GM10266 (cell line): ENCODE measurements at regions not wholly inside any gene's neighbourhood (a gene's known extent, or its start where the extent isn't known, plus 50 kb on each side); places are given as distances from the start of the nearest gene placed in this dataset.

ENCODE experiments used
- DNase-seq: peaks from one replicate; pipeline ENCODE4 v3.0.0; 2012; ENCODE audit errors: extremely low spot score
- TF ChIP-seq, protein P1 (sequence below): IDR thresholded peaks from 2 replicates; pipeline ENCODE4 v1.5.1; 2012; ENCODE audit warnings: mild to moderate bottlenecking, low read depth; ENCODE audit not compliant: control insufficient read depth, insufficient read depth; ENCODE audit errors: missing control alignments

DNA sequence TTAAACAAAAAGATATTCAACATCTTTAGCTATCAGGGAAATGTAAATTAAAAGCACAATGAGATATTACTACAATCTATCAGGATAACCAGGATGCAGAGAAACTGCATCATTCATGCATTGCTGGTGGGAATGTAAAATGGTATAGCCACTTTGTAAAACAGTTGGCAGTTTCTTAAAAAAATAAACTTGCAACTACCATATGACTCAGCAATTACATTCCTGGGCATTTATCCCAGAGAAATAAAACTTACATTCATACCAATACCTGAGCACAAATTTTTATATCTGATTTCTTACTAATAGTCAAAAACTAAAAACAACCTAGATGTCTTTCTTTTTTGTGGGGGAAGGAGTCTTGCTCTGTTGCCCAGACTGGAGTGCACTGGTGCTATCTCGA, 190.3 kb upstream of the TAB2 start:
- DNase-seq = no peak

DNA sequence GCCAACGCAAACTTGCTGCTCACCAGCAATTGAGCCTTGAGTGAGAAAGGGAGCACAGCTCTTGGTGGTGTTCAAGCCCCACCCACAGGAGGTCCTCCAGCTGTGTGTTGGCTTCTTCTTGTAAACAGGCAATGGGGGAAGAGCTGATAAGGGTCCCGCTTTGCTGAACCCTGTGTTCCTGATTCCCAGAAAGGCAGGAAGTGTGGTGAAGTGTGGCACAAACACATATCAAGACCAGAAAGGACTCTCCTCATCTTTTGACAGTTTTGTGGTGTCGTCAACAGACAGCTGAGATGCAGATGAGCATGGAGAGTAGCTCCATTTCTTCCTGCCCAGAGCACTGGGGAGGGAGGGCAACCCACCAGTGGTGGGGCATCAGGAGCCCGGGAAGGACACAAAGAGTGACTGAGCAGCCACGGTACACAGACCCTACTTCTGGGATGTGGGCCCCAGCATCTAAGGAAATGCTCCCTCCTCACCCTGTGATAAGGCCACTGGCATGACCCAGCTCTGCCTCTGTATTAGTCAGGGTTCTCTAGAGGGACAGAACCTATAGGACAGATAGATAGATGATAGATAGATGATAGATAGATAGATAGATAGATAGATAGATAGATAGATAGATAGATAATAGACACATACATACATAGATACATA, 188.9 kb upstream of the TAB2 start:
- no peak for DNase-seq

More for the DNA sequence above, 190.3 kb upstream of the TAB2 start:
- TF ChIP-seq, protein P1, sequence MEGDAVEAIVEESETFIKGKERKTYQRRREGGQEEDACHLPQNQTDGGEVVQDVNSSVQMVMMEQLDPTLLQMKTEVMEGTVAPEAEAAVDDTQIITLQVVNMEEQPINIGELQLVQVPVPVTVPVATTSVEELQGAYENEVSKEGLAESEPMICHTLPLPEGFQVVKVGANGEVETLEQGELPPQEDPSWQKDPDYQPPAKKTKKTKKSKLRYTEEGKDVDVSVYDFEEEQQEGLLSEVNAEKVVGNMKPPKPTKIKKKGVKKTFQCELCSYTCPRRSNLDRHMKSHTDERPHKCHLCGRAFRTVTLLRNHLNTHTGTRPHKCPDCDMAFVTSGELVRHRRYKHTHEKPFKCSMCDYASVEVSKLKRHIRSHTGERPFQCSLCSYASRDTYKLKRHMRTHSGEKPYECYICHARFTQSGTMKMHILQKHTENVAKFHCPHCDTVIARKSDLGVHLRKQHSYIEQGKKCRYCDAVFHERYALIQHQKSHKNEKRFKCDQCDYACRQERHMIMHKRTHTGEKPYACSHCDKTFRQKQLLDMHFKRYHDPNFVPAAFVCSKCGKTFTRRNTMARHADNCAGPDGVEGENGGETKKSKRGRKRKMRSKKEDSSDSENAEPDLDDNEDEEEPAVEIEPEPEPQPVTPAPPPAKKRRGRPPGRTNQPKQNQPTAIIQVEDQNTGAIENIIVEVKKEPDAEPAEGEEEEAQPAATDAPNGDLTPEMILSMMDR = no peak

DNA sequence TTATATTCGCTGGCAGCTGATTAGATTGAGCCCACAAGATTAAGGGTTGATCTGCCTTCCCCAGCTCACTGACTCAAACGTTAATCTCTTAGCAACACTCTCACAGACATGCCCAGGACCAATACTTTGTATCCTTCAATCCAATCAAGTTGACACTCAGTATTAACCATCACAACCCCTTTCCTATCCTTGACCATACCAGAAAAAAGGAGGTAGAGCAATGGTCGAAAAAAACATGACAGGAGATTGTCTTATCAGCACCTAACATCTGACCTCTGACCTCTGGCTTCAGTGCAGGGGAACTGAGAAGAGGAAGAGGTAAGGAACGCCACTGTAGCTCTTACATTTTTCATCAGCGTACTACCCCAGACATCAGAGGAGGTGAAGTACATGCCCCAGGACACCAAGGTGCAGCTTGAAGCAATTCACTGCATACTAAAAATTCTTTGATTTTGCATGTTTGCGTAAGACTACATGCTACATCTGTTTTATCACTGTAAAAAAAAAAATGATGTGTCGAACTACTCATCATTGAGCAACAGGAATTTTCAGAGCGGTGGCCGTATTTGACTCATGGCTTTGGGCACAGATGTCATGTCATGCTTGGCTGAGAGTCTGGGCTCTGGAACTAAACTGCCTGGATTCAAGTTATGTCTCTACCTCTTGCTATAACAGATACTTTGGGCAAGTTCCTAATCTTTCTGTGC, 188.0 kb upstream of the TAB2 start:
- TF ChIP-seq, protein P1 = no peak
- DNase-seq = no peak

More for the DNA sequence above, 188.9 kb upstream of the TAB2 start:
- TF ChIP-seq, protein P1 = no peak

DNA sequence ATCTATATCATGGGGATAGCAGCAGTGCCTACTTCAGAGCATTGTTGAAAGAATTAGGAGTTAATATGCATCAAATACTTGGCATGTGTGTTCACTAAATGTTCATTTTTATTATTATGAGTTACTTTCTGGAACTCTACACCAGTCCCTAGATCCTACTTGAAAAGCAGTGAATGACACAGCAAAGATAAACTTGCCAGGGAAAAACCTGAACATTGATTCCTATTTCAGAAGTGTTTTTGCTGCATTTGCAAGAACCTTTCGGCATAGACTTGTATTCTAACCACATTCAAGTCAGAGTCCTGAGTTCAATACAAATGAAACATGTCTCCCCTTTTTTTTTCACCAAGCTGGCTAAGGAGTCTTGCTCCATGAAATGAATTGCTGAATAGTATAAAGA, 187.4 kb upstream of the TAB2 start:
- TF ChIP-seq, protein P1 = no peak
- no peak for DNase-seq

DNA sequence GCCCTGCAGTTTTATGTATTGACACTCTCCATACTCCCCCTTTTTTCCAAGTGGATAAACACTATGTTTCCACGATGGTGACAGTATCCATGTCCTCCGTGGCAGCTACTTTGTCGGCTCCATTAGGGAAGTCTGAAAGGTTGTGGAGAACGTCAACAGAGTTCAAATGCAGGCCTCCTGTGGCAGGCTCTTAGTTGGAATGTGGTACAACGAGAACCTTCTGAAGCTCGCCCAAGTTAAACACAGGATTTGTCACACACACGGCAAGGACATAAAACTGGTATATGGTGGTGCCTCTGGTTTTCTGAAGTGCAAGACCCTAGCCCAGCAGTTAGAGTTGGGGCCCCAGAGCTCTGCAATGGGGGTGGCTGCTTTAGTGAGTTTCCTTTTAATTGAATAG, 187.0 kb upstream of the TAB2 start:
- DNase-seq = no peak
- TF ChIP-seq, protein P1 = no peak

DNA sequence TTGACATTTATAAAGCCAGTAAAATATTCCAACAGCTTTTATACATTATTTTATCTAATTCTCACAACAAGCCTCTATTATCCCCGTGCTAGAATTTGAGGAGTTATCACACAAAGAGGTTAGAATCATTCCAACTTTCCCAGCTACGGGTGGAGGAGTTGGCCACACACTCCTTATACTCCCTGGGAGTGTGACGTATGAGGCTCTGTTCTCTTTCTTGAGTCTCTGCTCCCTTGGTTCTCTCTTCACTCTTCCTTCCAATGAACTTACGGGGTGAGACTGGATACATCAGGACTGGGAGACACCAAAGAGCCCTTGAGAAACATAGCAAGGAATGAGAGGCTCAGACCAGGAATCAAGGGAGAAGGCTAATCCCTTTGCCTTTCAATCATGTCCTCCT, 185.6 kb upstream of the TAB2 start:
- TF ChIP-seq, protein P1 = no peak
- no peak for DNase-seq

DNA sequence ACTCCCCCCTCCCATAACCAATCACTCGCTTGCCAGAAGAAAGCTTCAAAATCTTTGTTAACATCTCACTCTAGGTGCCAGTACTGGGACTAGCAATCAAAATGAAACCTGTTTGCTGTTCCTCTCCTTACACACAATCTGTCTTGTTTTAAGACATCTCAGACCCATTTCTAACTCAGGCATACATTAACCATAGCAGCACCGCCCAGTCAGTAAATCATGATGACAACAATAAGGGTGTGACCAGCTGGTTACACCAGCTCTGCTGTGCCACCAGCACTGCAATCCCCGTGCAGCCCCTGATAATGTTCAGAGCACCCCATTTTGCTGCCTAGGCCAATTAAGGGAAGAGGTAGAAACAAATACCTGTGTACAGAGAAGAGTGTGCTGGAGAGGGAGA, 185.2 kb upstream of the TAB2 start:
- TF ChIP-seq, protein P1 = no peak
- no peak for DNase-seq
